OCI-LY3 (cell line): ENCODE measurements at regions not wholly inside any gene's neighbourhood (a gene's known extent, or its start where the extent isn't known, plus 50 kb on each side); places are given as distances from the start of the nearest gene placed in this dataset.

Source experiments
- EZH2phosphoT487 ChIP-seq: fragments of 200-600 bp; shearing (Covaris generic); IDR thresholded peaks from 2 replicates; pipeline ENCODE4 v1.6.1; 2018; ENCODE audit warnings: antibody characterized with exemption, mixed run types, low read depth
- TF ChIP-seq, protein P1 (sequence below): fragments of 200-600, 300-600 bp; sonication (generic); IDR thresholded peaks from 2 replicates; pipeline ENCODE4 v1.5.1; 2014; ENCODE audit warnings: antibody characterized with exemption, low read length, low read depth

DNA sequence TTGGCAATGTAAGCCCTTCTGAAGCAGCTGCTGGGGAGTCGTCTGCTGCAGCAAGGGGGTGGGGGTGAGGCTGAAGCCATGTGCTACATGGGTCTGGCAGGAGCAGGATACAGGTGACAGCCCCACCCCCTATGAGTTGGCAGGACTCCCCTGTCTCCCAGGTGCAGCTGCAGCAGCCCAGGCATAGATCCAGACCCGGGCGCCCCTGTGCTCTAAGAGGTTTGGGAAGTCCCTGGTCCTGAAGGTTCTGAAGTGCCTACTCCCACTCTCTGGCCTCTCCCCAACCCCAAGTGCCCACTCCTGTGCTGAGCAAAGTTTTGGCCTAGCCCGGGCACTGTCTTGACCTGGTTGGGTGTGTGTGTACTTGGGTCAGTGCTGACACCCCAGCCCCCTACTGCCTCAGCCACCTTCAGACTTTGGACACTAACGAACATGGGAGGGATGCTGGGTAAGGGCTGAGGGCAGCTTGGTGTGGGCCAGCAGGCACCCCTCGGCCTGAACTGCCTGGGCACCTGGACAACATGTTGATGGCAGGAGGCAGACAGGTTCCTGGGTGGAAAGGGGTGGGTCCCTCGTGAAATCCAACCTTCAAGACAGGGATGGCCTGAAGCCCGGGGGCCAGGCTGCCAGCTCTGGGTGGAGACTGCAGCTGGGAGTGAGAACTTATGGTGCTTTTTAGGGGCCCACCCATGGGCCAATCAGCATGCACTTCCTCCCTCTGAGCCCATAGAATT, 54.1 kb upstream of the SLITRK6 start:
- TF ChIP-seq, protein P1, sequence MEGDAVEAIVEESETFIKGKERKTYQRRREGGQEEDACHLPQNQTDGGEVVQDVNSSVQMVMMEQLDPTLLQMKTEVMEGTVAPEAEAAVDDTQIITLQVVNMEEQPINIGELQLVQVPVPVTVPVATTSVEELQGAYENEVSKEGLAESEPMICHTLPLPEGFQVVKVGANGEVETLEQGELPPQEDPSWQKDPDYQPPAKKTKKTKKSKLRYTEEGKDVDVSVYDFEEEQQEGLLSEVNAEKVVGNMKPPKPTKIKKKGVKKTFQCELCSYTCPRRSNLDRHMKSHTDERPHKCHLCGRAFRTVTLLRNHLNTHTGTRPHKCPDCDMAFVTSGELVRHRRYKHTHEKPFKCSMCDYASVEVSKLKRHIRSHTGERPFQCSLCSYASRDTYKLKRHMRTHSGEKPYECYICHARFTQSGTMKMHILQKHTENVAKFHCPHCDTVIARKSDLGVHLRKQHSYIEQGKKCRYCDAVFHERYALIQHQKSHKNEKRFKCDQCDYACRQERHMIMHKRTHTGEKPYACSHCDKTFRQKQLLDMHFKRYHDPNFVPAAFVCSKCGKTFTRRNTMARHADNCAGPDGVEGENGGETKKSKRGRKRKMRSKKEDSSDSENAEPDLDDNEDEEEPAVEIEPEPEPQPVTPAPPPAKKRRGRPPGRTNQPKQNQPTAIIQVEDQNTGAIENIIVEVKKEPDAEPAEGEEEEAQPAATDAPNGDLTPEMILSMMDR = no peak
- no peak for TF ChIP-seq EZH2phosphoT487
